Fibroblast of lung (primary cell): ENCODE measurements at regions not wholly inside any gene's neighbourhood (a gene's known extent, or its start where the extent isn't known, plus 50 kb on each side); places are given as distances from the start of the nearest gene placed in this dataset.

Source experiments
- DNase-seq, 2 donors: peaks; one replicate each; pipeline versions ENCODE4 v3.0.0 to v3.0.0-alpha.2; 2010; ENCODE audit warnings: low read depth in 2 of 2
- H2AFZ ChIP-seq: 2 replicates; pipeline ENCODE4 v1.5.1; 2012; ENCODE audit warnings: low read length, control low read depth, inconsistent platforms
- H3K27ac ChIP-seq: 2 replicates; pipeline ENCODE4 v1.5.1; 2011; ENCODE audit warnings: low read length, control low read depth; ENCODE audit not compliant: insufficient read depth
- H3K27me3 ChIP-seq: 2 replicates; pipeline ENCODE4 v1.5.1; 2011; ENCODE audit warnings: mild to moderate bottlenecking, low read length; ENCODE audit not compliant: control insufficient read depth, insufficient read depth
- H3K36me3 ChIP-seq: 2 replicates; pipeline ENCODE4 v1.5.1; 2011; ENCODE audit warnings: low read length; ENCODE audit not compliant: control insufficient read depth, insufficient read depth
- H3K4me1 ChIP-seq: 2 replicates; pipeline ENCODE4 v1.5.1; 2011; ENCODE audit warnings: low read length; ENCODE audit not compliant: control insufficient read depth, insufficient read depth; ENCODE audit errors: extremely low read depth
- H3K4me2 ChIP-seq: 2 replicates; pipeline ENCODE4 v1.5.1; 2011; ENCODE audit warnings: low read length, control low read depth; ENCODE audit not compliant: insufficient read depth; ENCODE audit errors: extremely low read depth
- H3K4me3 ChIP-seq, 4 experiments: fragments of 200-600 bp in 1 of 4; sonication (generic) in 1 of 4; replicated peaks in 1 of 4; 2 replicates each; pipeline ENCODE4 v1.5.1; 2011 to 2016; ENCODE audit warnings: low read length in 4 of 4, low read depth in 3 of 4, mild to moderate bottlenecking in 3 of 4, control low read depth in 2 of 4, inconsistent platforms in 1 of 4, mixed read lengths in 1 of 4; ENCODE audit not compliant: insufficient read depth in 1 of 4; ENCODE audit errors: control extremely low read depth in 1 of 4
- H3K79me2 ChIP-seq: 2 replicates; pipeline ENCODE4 v1.5.1; 2012; ENCODE audit warnings: mild to moderate bottlenecking, low read length, inconsistent platforms; ENCODE audit not compliant: control insufficient read depth, insufficient read depth
- H3K9ac ChIP-seq: 2 replicates; pipeline ENCODE4 v1.5.1; 2011; ENCODE audit warnings: mild to moderate bottlenecking, low read length, control low read depth; ENCODE audit not compliant: insufficient read depth
- H3K9me3 ChIP-seq: 2 replicates; pipeline ENCODE4 v1.5.1; 2012; ENCODE audit warnings: low read depth, low read length; ENCODE audit not compliant: control insufficient read depth, insufficient read depth
- H4K20me1 ChIP-seq: 2 replicates; pipeline ENCODE4 v1.5.1; 2011; ENCODE audit warnings: low read length; ENCODE audit not compliant: control insufficient read depth, insufficient read depth; ENCODE audit errors: extremely low read depth
- EZH2 ChIP-seq: IDR thresholded peaks from 2 replicates; pipeline ENCODE4 v1.5.1; 2012; ENCODE audit warnings: low read length, control low read depth, mild to moderate bottlenecking; ENCODE audit errors: missing control alignments
- TF ChIP-seq, protein P1 (sequence below), 2 donors: IDR thresholded peaks in 1 of 2; conservative IDR thresholded peaks in 1 of 2; 1 replicate in 1 of 2; 2 replicates in 1 of 2; pipeline ENCODE4 v1.5.1; 2011 to 2012; ENCODE audit warnings: low read length in 2 of 2, control low read depth in 1 of 2, inconsistent platforms in 1 of 2, low read depth in 1 of 2, mild to moderate bottlenecking in 1 of 2

- Histone ChIP-seq H3K27ac (no peak overlapping the region), H3K27me3 (no peaks in the 10 kb centered on the region), H4K20me1 (no peaks in the 10 kb centered on the region), H3K4me3 (no peak overlapping the region), H3K4me2 (no peak overlapping the region), H3K36me3 (no peaks in the 10 kb centered on the region), H2AFZ (no peak overlapping the region), H3K9me3 (no peaks in the 10 kb centered on the region), H3K79me2 (no peaks in the 10 kb centered on the region), H3K4me1 (no peaks in the 10 kb centered on the region), H3K9ac (no peak overlapping the region)
- TF ChIP-seq, protein P1, sequence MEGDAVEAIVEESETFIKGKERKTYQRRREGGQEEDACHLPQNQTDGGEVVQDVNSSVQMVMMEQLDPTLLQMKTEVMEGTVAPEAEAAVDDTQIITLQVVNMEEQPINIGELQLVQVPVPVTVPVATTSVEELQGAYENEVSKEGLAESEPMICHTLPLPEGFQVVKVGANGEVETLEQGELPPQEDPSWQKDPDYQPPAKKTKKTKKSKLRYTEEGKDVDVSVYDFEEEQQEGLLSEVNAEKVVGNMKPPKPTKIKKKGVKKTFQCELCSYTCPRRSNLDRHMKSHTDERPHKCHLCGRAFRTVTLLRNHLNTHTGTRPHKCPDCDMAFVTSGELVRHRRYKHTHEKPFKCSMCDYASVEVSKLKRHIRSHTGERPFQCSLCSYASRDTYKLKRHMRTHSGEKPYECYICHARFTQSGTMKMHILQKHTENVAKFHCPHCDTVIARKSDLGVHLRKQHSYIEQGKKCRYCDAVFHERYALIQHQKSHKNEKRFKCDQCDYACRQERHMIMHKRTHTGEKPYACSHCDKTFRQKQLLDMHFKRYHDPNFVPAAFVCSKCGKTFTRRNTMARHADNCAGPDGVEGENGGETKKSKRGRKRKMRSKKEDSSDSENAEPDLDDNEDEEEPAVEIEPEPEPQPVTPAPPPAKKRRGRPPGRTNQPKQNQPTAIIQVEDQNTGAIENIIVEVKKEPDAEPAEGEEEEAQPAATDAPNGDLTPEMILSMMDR (conservative IDR thresholded peaks at IDR 0.05 in 1 of 2, IDR thresholded peaks at IDR 0.05 in 1 of 2; ENCODE audit: low read depth in 1 of 2, low read length in 2 of 2): no peak
- TF ChIP-seq EZH2: no peak
- DNase-seq: peak; percentile 52 to 80
Observed at GRCh38 chr1:228955691-228956090, 220.4 kb downstream of the RHOU start.

- H3K4me3 ChIP-seq: no peak overlapping the region
- no peak for DNase-seq
- H3K36me3 ChIP-seq: no peaks in the 10 kb centered on the region
- H3K27ac ChIP-seq: no peak overlapping the region
- no peaks in the 10 kb centered on the region for H3K79me2 ChIP-seq
- no peaks in the 10 kb centered on the region for H3K9me3 ChIP-seq
- no peaks in the 10 kb centered on the region for H3K4me1 ChIP-seq
- no peak for TF ChIP-seq EZH2
- TF ChIP-seq, protein P1 (conservative IDR thresholded peaks at IDR 0.05 in 1 of 2, IDR thresholded peaks at IDR 0.05 in 1 of 2; ENCODE audit: low read depth in 1 of 2, low read length in 2 of 2): no peak
- no peaks in the 10 kb centered on the region for H4K20me1 ChIP-seq
- no peak overlapping the region for H2AFZ ChIP-seq
- no peak overlapping the region for H3K4me2 ChIP-seq
- no peak overlapping the region for H3K9ac ChIP-seq
- H3K27me3 ChIP-seq: no peaks in the 10 kb centered on the region
Observed at GRCh38 chr1:228956864-228957263, 221.6 kb downstream of the RHOU start.

DNA sequence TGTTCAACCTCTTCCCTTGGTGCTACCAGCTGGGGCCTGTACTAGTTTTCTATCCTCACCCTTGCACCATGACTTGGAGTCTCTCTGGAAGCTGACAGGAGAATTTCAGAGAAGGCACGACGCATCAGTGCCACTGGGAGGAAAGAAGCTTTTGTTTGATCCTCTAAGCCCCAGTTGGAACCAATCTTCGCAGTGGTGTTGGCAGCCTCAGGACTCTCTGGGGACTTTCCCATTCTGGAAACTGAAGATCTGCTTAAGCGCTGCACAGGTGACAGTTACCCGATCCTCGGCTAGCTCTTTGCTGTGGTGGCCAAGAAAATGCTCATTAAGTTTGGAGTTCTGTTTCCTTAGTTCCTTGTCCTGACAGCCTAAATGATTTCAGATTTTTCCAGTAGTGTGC is 222.3 kb downstream of the RHOU start:
- no peaks in the 10 kb centered on the region for H3K27me3 ChIP-seq
- TF ChIP-seq, protein P1 (conservative IDR thresholded peaks at IDR 0.05 in 1 of 2, IDR thresholded peaks at IDR 0.05 in 1 of 2; ENCODE audit: low read depth in 1 of 2, low read length in 2 of 2): no peak
- no peak for TF ChIP-seq EZH2
- no peaks in the 10 kb centered on the region for H3K36me3 ChIP-seq
- H4K20me1 ChIP-seq: no peaks in the 10 kb centered on the region
- H3K4me1 ChIP-seq: no peaks in the 10 kb centered on the region
- no peaks in the 10 kb centered on the region for H3K79me2 ChIP-seq
- no peaks in the 10 kb centered on the region for H3K9me3 ChIP-seq
- H3K4me3 ChIP-seq: no peak overlapping the region
- H2AFZ ChIP-seq: no peak overlapping the region
- no peak overlapping the region for H3K9ac ChIP-seq
- H3K4me2 ChIP-seq: no peak overlapping the region
- DNase-seq: no peak
- no peak overlapping the region for H3K27ac ChIP-seq
